HCT116 (cell line): ENCODE measurements at regions not wholly inside any gene's neighbourhood (a gene's known extent, or its start where the extent isn't known, plus 50 kb on each side); places are given as distances from the start of the nearest gene placed in this dataset.

Source experiments
- ATF3 ChIP-seq: IDR thresholded peaks from 2 replicates; pipeline ENCODE4 v1.6.1; 2012
- CEBPB ChIP-seq: IDR thresholded peaks from 2 replicates; pipeline ENCODE4 v1.6.1; 2012; ENCODE audit warnings: low read depth
- CTCF ChIP-seq, 3 experiments: fragments of 200-600 bp in 1 of 3; sonication (generic) in 1 of 3; IDR thresholded peaks in 2 of 3; conservative IDR thresholded peaks in 1 of 3; 2 replicates each; pipeline ENCODE4 v1.5.1; 2012 to 2017; ENCODE audit warnings: low read depth in 2 of 3, low read length in 2 of 3, antibody characterized with exemption in 1 of 3, borderline replicate concordance in 1 of 3, control low read depth in 1 of 3, mild to moderate bottlenecking in 1 of 3, mixed read lengths in 1 of 3, mixed run types in 1 of 3, moderate library complexity in 1 of 3; ENCODE audit not compliant: insufficient read depth in 1 of 3
- EZH2 ChIP-seq: fragments of 200-600 bp; sonication (generic); IDR thresholded peaks from 2 replicates; pipeline ENCODE4 v1.6.1; 2017; ENCODE audit warnings: antibody characterized with exemption, mixed run types
- EZH2phosphoT487 ChIP-seq: fragments of 200-600 bp; IDR thresholded peaks from 2 replicates; pipeline ENCODE4 v1.6.1; 2018; ENCODE audit warnings: antibody characterized with exemption, borderline replicate concordance
- JUND ChIP-seq: IDR thresholded peaks from 2 replicates; pipeline ENCODE4 v1.6.1; 2012
- POLR2A ChIP-seq: IDR thresholded peaks from 2 replicates; pipeline ENCODE4 v1.7.0; 2011; ENCODE audit warnings: borderline replicate concordance; ENCODE audit not compliant: insufficient read depth, insufficient read length; ENCODE audit errors: extremely low read depth
- SP1 ChIP-seq: IDR thresholded peaks from 2 replicates; pipeline ENCODE4 v1.6.1; 2012; ENCODE audit warnings: low read depth
- TCF7L2 ChIP-seq: IDR thresholded peaks from 2 replicates; pipeline ENCODE4 v1.7.0; 2011; ENCODE audit warnings: borderline replicate concordance, inconsistent platforms; ENCODE audit not compliant: insufficient read depth, insufficient read length; ENCODE audit errors: extremely low read depth

GRCh38 chr12:22923768-22924167, 298.8 kb downstream of the ETNK1 start:
- TF ChIP-seq ATF3: no peak
- TF ChIP-seq POLR2A: no peak
- TF ChIP-seq JUND: no peak
- TF ChIP-seq CEBPB: no peak
- TF ChIP-seq CTCF (IDR thresholded peaks at IDR 0.05 in 2 of 3, conservative IDR thresholded peaks at IDR 0.05 in 1 of 3; ENCODE audit: borderline replicate concordance in 1 of 3, insufficient read depth in 1 of 3, low read depth in 2 of 3, low read length in 2 of 3): no peak
- no peak for TF ChIP-seq EZH2
- TF ChIP-seq EZH2phosphoT487: no peak
- TF ChIP-seq TCF7L2: no peak
- no peak for TF ChIP-seq SP1
